ENCODE measurements at regions not wholly inside any gene's neighbourhood (a gene's known extent, or its start where the extent isn't known, plus 50 kb on each side); places are given as distances from the start of the nearest gene placed in this dataset.

GRCh38 chr15:61729646-61730045 lies 330.6 kb downstream of the VPS13C start:
- H3K4me1 ChIP-seq, result peaks cover 5 to 21% of the 10 kb centered on the region in 2 donors
- H3K4me3 ChIP-seq (replicated peaks in 1 of 3), result no peak overlapping the region
- H3K27ac ChIP-seq, result no peak overlapping the region
- WGBS, 2 donors, result 95 to 97% methylated on average over 2 of the region's 2 CpGs
- no peak for DNase-seq
- H3K27me3 ChIP-seq, result no peaks in the 10 kb centered on the region
- no peaks in the 10 kb centered on the region for H3K36me3 ChIP-seq
- intact Hi-C loops (cut with DNase I), result no loop called here
- no peak for TF ChIP-seq CTCF (IDR thresholded peaks at IDR 0.05)
- TF ChIP-seq POLR2A (IDR thresholded peaks at IDR 0.05), result no peak
- H3K9me3 ChIP-seq, result no peaks in the 10 kb centered on the region

DNA sequence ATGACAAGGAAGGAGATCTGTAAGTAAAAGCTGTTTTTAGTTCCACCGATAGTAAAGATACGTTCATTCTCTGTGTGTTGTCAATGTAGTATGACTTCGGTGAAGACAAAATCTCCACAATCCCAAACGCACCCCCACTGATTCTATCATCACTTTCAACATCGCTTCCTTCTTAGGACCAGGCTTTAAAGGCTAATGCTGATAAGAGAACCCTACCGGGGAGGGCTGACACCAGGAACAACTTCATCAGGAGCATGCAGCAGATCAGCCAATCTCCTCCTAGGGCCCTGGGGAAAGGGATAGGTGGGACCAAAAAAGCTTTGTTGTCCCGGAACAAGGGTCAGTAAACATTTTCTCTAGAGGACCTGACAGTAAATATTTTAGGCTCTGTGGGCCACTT lies 334.1 kb downstream of the VPS13C start:
- H3K9me3 ChIP-seq, result no peaks in the 10 kb centered on the region
- no peak for TF ChIP-seq CTCF (IDR thresholded peaks at IDR 0.05)
- no peak for TF ChIP-seq POLR2A (IDR thresholded peaks at IDR 0.05)
- no peak overlapping the region for H3K4me3 ChIP-seq (replicated peaks in 1 of 3)
- intact Hi-C loops (cut with DNase I), result no loop called here
- H3K27ac ChIP-seq, result no peak overlapping the region
- H3K36me3 ChIP-seq, result no peaks in the 10 kb centered on the region
- DNase-seq, result no peak
- H3K27me3 ChIP-seq, result no peaks in the 10 kb centered on the region
- 81 to 84% methylated on average over 7 of the region's 7 CpGs for WGBS, 2 donors
- peaks cover 0 to 5% of the 10 kb centered on the region in 2 donors for H3K4me1 ChIP-seq

- Histone ChIP-seq H3K4me3 (replicated peaks in 1 of 3) (no peak overlapping the region), H3K27ac (no peak overlapping the region), H3K36me3 (no peaks in the 10 kb centered on the region), H3K9me3 (no peaks in the 10 kb centered on the region), H3K27me3 (no peaks in the 10 kb centered on the region), H3K4me1 (no peaks in the 10 kb centered on the region)
- no peak for DNase-seq
- TF ChIP-seq POLR2A (IDR thresholded peaks at IDR 0.05), result no peak
- 76 to 78% methylated on average over 3 of the region's 3 CpGs for WGBS, 2 donors
- intact Hi-C loops (cut with DNase I), result no loop called here
Measured at GRCh38 chr15:61725251-61725650, 335.0 kb downstream of the VPS13C start.

DNA sequence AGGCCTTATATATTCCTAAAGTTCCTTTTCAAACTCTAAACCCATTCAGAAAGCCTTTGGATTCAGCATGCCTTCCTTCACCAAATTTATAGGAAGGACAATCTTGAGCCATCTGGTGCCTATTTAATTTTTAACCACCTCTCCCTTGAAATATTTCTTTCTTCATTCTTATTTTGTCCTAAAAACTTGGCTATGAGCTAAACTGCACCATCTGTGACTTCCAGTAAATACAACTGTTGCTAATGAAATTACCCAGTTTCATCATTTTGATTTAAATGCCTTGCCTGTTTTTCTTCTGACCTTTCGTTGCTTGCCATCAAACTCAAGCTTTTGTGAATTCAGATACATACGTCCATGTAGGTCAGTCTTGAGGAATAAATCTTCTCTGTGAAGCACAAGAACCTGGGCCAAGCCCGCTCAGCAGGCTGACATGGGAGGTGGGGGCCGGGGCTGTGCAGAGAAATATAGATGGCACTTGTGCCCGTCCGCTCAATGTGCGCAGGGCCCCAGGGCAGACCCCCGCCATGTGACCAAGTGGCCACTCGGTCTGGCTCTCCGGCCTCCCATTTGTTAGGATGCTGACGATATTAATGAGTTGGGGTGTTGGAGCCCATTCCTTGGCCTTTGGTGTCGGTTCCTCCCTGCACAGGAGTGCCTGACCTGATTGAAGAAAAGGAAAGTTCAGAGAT lies 335.9 kb downstream of the VPS13C start:
- TF ChIP-seq CTCF (IDR thresholded peaks at IDR 0.05) (no peak), POLR2A (IDR thresholded peaks at IDR 0.05) (no peak)
- 92 to 94% methylated on average over 11 to 12 of the region's 12 CpGs for WGBS, 2 donors
- H3K4me3 ChIP-seq (replicated peaks in 1 of 3), result no peak overlapping the region
- no peaks in the 10 kb centered on the region for H3K36me3 ChIP-seq
- intact Hi-C loops (cut with DNase I), result no loop called here
- no peaks in the 10 kb centered on the region for H3K9me3 ChIP-seq
- H3K27ac ChIP-seq, result no peak overlapping the region
- no peak for DNase-seq
- no peaks in the 10 kb centered on the region for H3K4me1 ChIP-seq
- no peaks in the 10 kb centered on the region for H3K27me3 ChIP-seq

DNA sequence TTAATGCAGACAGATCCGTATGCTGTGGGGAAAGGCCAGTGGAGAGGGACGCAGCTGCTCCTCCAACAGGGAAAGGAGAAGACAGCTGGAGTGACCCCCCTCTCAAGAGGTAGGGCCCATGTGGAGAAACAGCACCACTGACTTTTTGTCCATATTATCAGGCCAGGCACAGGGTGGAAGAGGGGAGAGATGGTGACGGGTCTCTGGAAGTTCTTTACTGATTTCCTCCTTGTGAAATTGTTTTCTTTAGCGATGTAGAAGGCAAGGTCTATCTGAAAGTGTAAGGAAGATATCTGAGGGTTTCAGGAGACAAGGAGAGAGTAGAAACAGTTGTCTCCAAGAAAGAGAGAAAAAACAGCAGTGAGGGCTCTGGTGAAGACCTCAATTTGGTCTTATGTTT lies 338.8 kb downstream of the VPS13C start:
- 93 to 94% methylated on average over 4 of the region's 4 CpGs for WGBS, 2 donors
- Histone ChIP-seq H3K27me3 (no peaks in the 10 kb centered on the region), H3K36me3 (no peaks in the 10 kb centered on the region), H3K9me3 (no peaks in the 10 kb centered on the region), H3K27ac (no peak overlapping the region), H3K4me3 (replicated peaks in 1 of 3) (no peak overlapping the region), H3K4me1 (no peaks in the 10 kb centered on the region)
- intact Hi-C loops (cut with DNase I), result no loop called here
- TF ChIP-seq CTCF (IDR thresholded peaks at IDR 0.05) (no peak), POLR2A (IDR thresholded peaks at IDR 0.05) (no peak)
- DNase-seq, result no peak
